ENCODE measurements at regions not wholly inside any gene's neighbourhood (a gene's known extent, or its start where the extent isn't known, plus 50 kb on each side); places are given as distances from the start of the nearest gene placed in this dataset.
"Not testable (repeated sequence)": the region's sequence is repeated elsewhere in the genome, so short reads cannot be mapped to it uniquely, and the experiment has no call there.

GRCh38 chr10:118948786-118949185, 80.7 kb upstream of the NANOS1 start:
- DNase-seq (ENCODE audit: low read depth in 3 of 3), result no peak

GRCh38 chr10:118950190-118950680, 79.3 kb upstream of the NANOS1 start:
- DNase-seq (ENCODE audit: low read depth in 3 of 3), result no peak

- DNase-seq (ENCODE audit: low read depth in 3 of 3), result no peak
These were observed 78.4 kb upstream of the NANOS1 start for GRCh38 chr10:118950997-118951637.

GRCh38 chr10:118952493-118953295, 76.8 kb upstream of the NANOS1 start:
- DNase-seq (ENCODE audit: low read depth in 3 of 3), result no peak

GRCh38 chr10:118953598-118954393, 75.7 kb upstream of the NANOS1 start:
- no peak for DNase-seq (ENCODE audit: low read depth in 3 of 3)

GRCh38 chr10:118955531-118955930, 74.0 kb upstream of the NANOS1 start:
- DNase-seq (ENCODE audit: low read depth in 3 of 3), result no peak

GRCh38 chr10:118955951-118956801, 73.3 kb upstream of the NANOS1 start:
- no peak for DNase-seq (ENCODE audit: low read depth in 3 of 3)

GRCh38 chr10:118956802-118957442, 72.6 kb upstream of the NANOS1 start:
- no peak for DNase-seq (ENCODE audit: low read depth in 3 of 3)

GRCh38 chr10:118957443-118957825, 72.1 kb upstream of the NANOS1 start:
- no peak for DNase-seq (ENCODE audit: low read depth in 3 of 3)

GRCh38 chr10:118957966-118958365, 71.5 kb upstream of the NANOS1 start:
- no peak for DNase-seq (ENCODE audit: low read depth in 3 of 3)

- no peak for DNase-seq (ENCODE audit: low read depth in 3 of 3)
These were observed 71.0 kb upstream of the NANOS1 start for GRCh38 chr10:118958559-118958958.

GRCh38 chr10:118958984-118959925, 70.3 kb upstream of the NANOS1 start:
- DNase-seq (ENCODE audit: low read depth in 3 of 3), result no peak

- no peak for DNase-seq (ENCODE audit: low read depth in 3 of 3)
These were observed 69.1 kb upstream of the NANOS1 start for GRCh38 chr10:118960157-118961090.

GRCh38 chr10:118961436-118961835, 68.1 kb upstream of the NANOS1 start:
- DNase-seq (ENCODE audit: low read depth in 3 of 3), result no peak

- not testable (repeated sequence) for DNase-seq (ENCODE audit: low read depth in 3 of 3)
These were observed 67.1 kb upstream of the NANOS1 start for GRCh38 chr10:118962331-118962868.

- DNase-seq (ENCODE audit: low read depth in 3 of 3), result no peak
These were observed 66.2 kb upstream of the NANOS1 start for GRCh38 chr10:118963341-118963740.

- DNase-seq (ENCODE audit: low read depth in 3 of 3), result no peak
These were observed 65.6 kb upstream of the NANOS1 start for GRCh38 chr10:118963933-118964332.

- not testable (repeated sequence) for DNase-seq (ENCODE audit: low read depth in 3 of 3)
These were observed 65.0 kb upstream of the NANOS1 start for GRCh38 chr10:118964476-118964875.

All from stimulated activated CD4-positive, alpha-beta T cell treated with anti-CD3 and anti-CD28 coated beads, TNF-alpha, amount 100 ng/mL, for 48 hours (primary cell).